ENCODE measurements at regions not wholly inside any gene's neighbourhood (a gene's known extent, or its start where the extent isn't known, plus 50 kb on each side); places are given as distances from the start of the nearest gene placed in this dataset.

DNA sequence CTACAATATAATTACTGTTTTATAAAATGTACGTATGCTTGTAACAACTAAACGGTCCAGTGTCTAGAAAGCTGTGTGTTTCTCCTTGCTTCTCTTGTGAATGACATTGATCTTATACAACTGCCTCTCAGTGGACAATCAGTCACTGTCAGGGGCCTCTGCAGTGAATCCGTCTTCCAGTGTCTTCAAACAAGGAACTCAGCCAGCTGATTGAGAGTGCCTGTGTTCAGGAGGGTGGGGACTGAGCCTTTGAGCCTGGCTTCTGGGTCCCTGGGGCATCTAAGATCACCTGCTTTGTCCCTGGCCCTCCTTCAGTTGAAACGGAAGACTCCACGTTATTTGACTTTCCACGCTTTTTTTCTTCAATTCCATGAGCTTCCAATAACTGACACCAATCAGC lies 133.1 kb upstream of the SFSWAP start:
- Histone ChIP-seq H3K36me3 (no peaks in the 10 kb centered on the region), H3K27me3 (no peaks in the 10 kb centered on the region), H3K9me3 (no peaks in the 10 kb centered on the region), H3K4me1 (no peaks in the 10 kb centered on the region), H3K27ac (no peak overlapping the region), H3K4me3 (replicated peaks in 1 of 3) (no peak overlapping the region)
- DNase-seq: no peak
- WGBS, 2 donors: 58 to 68% methylated on average over 6 of the region's 6 CpGs
- intact Hi-C loops (cut with DNase I): no loop called here
- TF ChIP-seq POLR2A (IDR thresholded peaks at IDR 0.05) (no peak), CTCF (IDR thresholded peaks at IDR 0.05) (no peak)

- Histone ChIP-seq H3K4me3 (replicated peaks in 1 of 3) (no peak overlapping the region), H3K27me3 (no peaks in the 10 kb centered on the region), H3K9me3 (no peaks in the 10 kb centered on the region), H3K4me1 (no peaks in the 10 kb centered on the region), H3K36me3 (no peaks in the 10 kb centered on the region), H3K27ac (no peak overlapping the region)
- 41 to 60% methylated on average over 11 of the region's 11 CpGs for WGBS, 2 donors
- no peak for DNase-seq
- TF ChIP-seq POLR2A (IDR thresholded peaks at IDR 0.05): no peak
- TF ChIP-seq CTCF (IDR thresholded peaks at IDR 0.05): no peak
- intact Hi-C loops (cut with DNase I): no loop called here
These were observed 131.9 kb upstream of the SFSWAP start for GRCh38 chr12:131578828-131579470.

DNA sequence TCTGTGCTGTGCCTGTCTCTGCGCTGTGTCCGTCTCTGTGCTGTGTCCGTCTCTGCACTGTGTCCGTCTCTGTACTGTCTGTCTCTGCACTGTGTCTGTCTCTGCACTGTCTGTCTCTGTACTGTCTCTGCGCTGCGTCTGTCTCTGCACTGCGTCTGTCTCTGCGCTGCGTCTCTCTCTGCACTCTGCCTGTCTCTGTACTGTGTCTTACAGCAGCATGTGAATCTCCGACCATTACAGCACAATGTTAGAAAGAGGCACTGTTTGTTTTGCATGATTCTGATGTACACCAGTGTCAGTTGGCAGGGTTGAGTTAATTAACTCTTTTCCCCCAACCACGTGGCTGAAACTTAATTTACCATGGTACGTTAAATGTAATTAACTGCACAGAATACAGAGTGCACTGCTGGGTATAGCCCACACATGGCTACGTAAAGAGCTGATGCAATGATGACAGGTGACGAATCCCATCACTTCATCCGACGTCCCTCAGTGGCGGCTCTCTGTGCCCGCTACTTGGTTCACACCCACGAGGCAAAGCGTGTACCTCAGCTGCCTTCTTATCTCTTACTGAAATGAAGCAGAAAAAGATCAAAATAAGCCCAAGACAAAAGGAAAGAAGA lies 127.7 kb upstream of the SFSWAP start:
- 70 to 76% methylated on average over 20 of the region's 20 CpGs for WGBS, 2 donors
- Histone ChIP-seq H3K27ac (no peak overlapping the region), H3K9me3 (no peaks in the 10 kb centered on the region), H3K27me3 (no peaks in the 10 kb centered on the region), H3K36me3 (no peaks in the 10 kb centered on the region), H3K4me3 (replicated peaks in 1 of 3) (no peak overlapping the region), H3K4me1 (no peaks in the 10 kb centered on the region)
- intact Hi-C loops (cut with DNase I): no loop called here
- DNase-seq: no peak
- no peak for TF ChIP-seq CTCF (IDR thresholded peaks at IDR 0.05)
- TF ChIP-seq POLR2A (IDR thresholded peaks at IDR 0.05): no peak

GRCh38 chr12:131586269-131586668 lies 124.6 kb upstream of the SFSWAP start:
- 82 to 100% methylated on average over 1 to 4 of the region's 9 CpGs for WGBS, 2 donors
- intact Hi-C loops (cut with DNase I): no loop called here
- Histone ChIP-seq H3K4me3 (replicated peaks in 1 of 3) (no peak overlapping the region), H3K9me3 (no peaks in the 10 kb centered on the region), H3K27me3 (no peaks in the 10 kb centered on the region), H3K27ac (no peak overlapping the region), H3K36me3 (no peaks in the 10 kb centered on the region), H3K4me1 (no peaks in the 10 kb centered on the region)
- DNase-seq: no peak
- TF ChIP-seq CTCF (IDR thresholded peaks at IDR 0.05) (no peak), POLR2A (IDR thresholded peaks at IDR 0.05) (no peak)

GRCh38 chr12:131586761-131587160 lies 124.1 kb upstream of the SFSWAP start:
- Histone ChIP-seq H3K27ac (no peak overlapping the region), H3K27me3 (no peaks in the 10 kb centered on the region), H3K36me3 (no peaks in the 10 kb centered on the region), H3K4me1 (no peaks in the 10 kb centered on the region), H3K9me3 (no peaks in the 10 kb centered on the region), H3K4me3 (replicated peaks in 1 of 3) (no peak overlapping the region)
- intact Hi-C loops (cut with DNase I): no loop called here
- no peak for TF ChIP-seq POLR2A (IDR thresholded peaks at IDR 0.05)
- no peak for TF ChIP-seq CTCF (IDR thresholded peaks at IDR 0.05)
- WGBS, 2 donors: no CpG with 5 or more reads among the region's 3 CpGs
- no peak for DNase-seq
